Loucy (cell line): ENCODE measurements at regions not wholly inside any gene's neighbourhood (a gene's known extent, or its start where the extent isn't known, plus 50 kb on each side); places are given as distances from the start of the nearest gene placed in this dataset.

Source experiments
- H2AFZ ChIP-seq: fragments of 200-600 bp; sonication (generic); 2 replicates; pipeline ENCODE4 v1.6.0; 2016; ENCODE audit warnings: antibody characterized with exemption, mild to moderate bottlenecking, low read length, moderate library complexity
- H3F3A ChIP-seq: fragments of 200-600 bp; 2 replicates; pipeline ENCODE4 v1.6.0; 2016; ENCODE audit warnings: antibody characterized with exemption, low read depth, mild to moderate bottlenecking
- H3K27me3 ChIP-seq: fragments of 200-600 bp; sonication (generic); 2 replicates; pipeline ENCODE4 v1.6.1; 2014; ENCODE audit warnings: low read length, mild to moderate bottlenecking; ENCODE audit not compliant: insufficient read depth, poor library complexity, severe bottlenecking
- H3K36me3 ChIP-seq: fragments of 200-600 bp; sonication (generic); 2 replicates; pipeline ENCODE4 v1.6.1; 2016; ENCODE audit warnings: low read length; ENCODE audit not compliant: insufficient read depth
- H3K4me1 ChIP-seq: fragments of 200-600 bp; sonication (generic); 2 replicates; pipeline ENCODE4 v1.5.1; 2014; ENCODE audit warnings: low read length, mild to moderate bottlenecking; ENCODE audit not compliant: insufficient read depth, poor library complexity, severe bottlenecking
- H3K4me2 ChIP-seq: fragments of 200-600 bp; sonication (generic); 2 replicates; pipeline ENCODE4 v1.6.0; 2014; ENCODE audit warnings: antibody characterized with exemption, low read length, low read depth, mild to moderate bottlenecking; ENCODE audit not compliant: poor library complexity, severe bottlenecking
- H3K4me3 ChIP-seq: fragments of 200-600 bp; sonication (generic); 2 replicates; pipeline ENCODE4 v1.5.1; 2014; ENCODE audit warnings: low read length, mild to moderate bottlenecking, mixed read lengths; ENCODE audit not compliant: poor library complexity, severe bottlenecking
- H3K79me2 ChIP-seq: fragments of 200-600 bp; sonication (generic); 2 replicates; pipeline ENCODE4 v1.6.1; 2014; ENCODE audit warnings: low read length; ENCODE audit not compliant: insufficient read depth
- H3K9ac ChIP-seq: fragments of 200-600 bp; sonication (generic); 2 replicates; pipeline ENCODE4 v1.6.0; 2014; ENCODE audit warnings: mild to moderate bottlenecking, low read depth, low read length, moderate library complexity; ENCODE audit not compliant: poor library complexity, severe bottlenecking
- H3K9me2 ChIP-seq: fragments of 200-600 bp; sonication (generic); replicated peaks from 2 replicates; pipeline ENCODE4 v1.6.1; 2016; ENCODE audit warnings: low read depth, low read length, mixed read lengths
- H3K9me3 ChIP-seq: fragments of 200-600 bp; sonication (generic); 2 replicates; pipeline ENCODE4 v1.6.1; 2014; ENCODE audit warnings: mild to moderate bottlenecking, antibody characterized with exemption, low read length, low read depth; ENCODE audit not compliant: insufficient read depth
- H4K20me1 ChIP-seq: fragments of 200-600 bp; sonication (generic); 2 replicates; pipeline ENCODE4 v1.6.0; 2014; ENCODE audit warnings: antibody characterized with exemption, low read length, mild to moderate bottlenecking; ENCODE audit not compliant: insufficient read depth, poor library complexity, severe bottlenecking
- EZH2phosphoT487 ChIP-seq: fragments of 200-600 bp; IDR thresholded peaks from 2 replicates; pipeline ENCODE4 v1.6.1; 2018; ENCODE audit warnings: antibody characterized with exemption, mild to moderate bottlenecking, moderate library complexity, borderline replicate concordance
- TF ChIP-seq, protein P1 (sequence below): fragments of 200-600 bp; sonication (generic); conservative IDR thresholded peaks from 2 replicates; pipeline ENCODE4 v1.5.1; 2014; ENCODE audit warnings: mild to moderate bottlenecking, antibody characterized with exemption, low read length

DNA sequence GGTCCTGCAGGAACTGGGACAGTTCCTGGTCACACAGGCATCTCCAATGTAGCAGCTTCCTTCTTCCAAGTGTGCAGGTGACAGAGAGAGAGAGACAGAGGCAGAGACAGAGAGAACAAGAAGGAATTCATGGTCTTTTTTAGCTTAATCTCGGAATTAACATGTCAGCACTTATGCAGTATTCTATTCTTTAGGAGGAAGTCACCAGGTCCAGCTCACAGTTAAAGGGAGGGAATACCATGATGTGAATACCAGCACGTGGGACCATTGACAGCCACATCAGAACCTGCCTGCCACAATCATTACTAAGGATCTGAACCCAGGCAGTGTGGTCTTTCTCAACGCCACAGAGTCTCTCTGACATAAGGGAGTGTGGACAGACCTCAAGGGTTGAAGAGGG lies 341.6 kb downstream of the MN1 start:
- Histone ChIP-seq H3F3A (no peaks in the 10 kb centered on the region), H3K36me3 (no peaks in the 10 kb centered on the region), H3K4me3 (no peak overlapping the region), H3K9me2 (no peaks in the 10 kb centered on the region), H2AFZ (no peak overlapping the region), H3K9me3 (no peaks in the 10 kb centered on the region), H3K4me2 (no peak overlapping the region), H3K79me2 (no peaks in the 10 kb centered on the region), H3K27me3 (no peaks in the 10 kb centered on the region), H4K20me1 (no peaks in the 10 kb centered on the region), H3K4me1 (no peaks in the 10 kb centered on the region), H3K9ac (no peak overlapping the region)
- TF ChIP-seq EZH2phosphoT487: no peak
- TF ChIP-seq, protein P1, sequence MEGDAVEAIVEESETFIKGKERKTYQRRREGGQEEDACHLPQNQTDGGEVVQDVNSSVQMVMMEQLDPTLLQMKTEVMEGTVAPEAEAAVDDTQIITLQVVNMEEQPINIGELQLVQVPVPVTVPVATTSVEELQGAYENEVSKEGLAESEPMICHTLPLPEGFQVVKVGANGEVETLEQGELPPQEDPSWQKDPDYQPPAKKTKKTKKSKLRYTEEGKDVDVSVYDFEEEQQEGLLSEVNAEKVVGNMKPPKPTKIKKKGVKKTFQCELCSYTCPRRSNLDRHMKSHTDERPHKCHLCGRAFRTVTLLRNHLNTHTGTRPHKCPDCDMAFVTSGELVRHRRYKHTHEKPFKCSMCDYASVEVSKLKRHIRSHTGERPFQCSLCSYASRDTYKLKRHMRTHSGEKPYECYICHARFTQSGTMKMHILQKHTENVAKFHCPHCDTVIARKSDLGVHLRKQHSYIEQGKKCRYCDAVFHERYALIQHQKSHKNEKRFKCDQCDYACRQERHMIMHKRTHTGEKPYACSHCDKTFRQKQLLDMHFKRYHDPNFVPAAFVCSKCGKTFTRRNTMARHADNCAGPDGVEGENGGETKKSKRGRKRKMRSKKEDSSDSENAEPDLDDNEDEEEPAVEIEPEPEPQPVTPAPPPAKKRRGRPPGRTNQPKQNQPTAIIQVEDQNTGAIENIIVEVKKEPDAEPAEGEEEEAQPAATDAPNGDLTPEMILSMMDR: no peak

DNA sequence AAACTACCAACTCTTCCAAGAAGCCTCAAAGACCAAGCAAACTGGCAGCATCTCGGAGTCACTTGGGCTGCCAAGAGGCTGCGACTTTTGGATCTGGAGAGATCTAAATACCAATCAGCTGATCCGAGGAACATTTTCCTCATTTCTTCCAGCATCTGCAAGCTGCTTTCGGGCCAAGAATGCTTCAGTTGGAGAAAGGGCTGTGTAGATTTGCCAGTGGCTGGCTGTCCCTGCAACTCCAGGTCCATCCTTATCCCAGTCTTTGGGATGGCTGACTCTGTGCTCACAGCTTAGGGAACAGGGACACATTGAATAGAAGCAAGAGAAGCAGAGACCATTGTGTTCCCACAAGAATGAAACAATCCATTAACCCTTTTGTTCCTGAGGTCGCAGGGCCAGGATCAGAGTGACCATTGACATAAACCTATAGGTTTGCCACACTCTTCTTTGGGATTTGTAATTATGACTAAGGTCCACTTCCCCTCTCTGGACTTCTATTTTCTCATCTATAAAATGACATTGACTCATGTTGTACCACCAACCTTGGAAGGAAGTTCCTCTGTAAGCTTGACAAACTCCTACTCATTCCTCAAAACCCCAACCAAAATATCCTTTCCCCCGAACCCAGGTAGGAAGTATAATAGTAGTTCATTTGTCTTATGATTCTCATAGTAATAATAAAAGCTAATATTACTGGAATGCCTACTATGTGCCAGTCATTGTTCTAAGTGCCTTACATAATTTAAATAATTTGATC lies 340.8 kb downstream of the MN1 start:
- no peaks in the 10 kb centered on the region for H3K27me3 ChIP-seq
- H3K9me2 ChIP-seq: no peaks in the 10 kb centered on the region
- no peaks in the 10 kb centered on the region for H3K4me1 ChIP-seq
- no peak overlapping the region for H2AFZ ChIP-seq
- TF ChIP-seq EZH2phosphoT487: no peak
- TF ChIP-seq, protein P1: no peak
- H3F3A ChIP-seq: no peaks in the 10 kb centered on the region
- H4K20me1 ChIP-seq: no peaks in the 10 kb centered on the region
- no peaks in the 10 kb centered on the region for H3K79me2 ChIP-seq
- H3K4me2 ChIP-seq: no peak overlapping the region
- no peaks in the 10 kb centered on the region for H3K9me3 ChIP-seq
- no peak overlapping the region for H3K9ac ChIP-seq
- H3K36me3 ChIP-seq: no peaks in the 10 kb centered on the region
- H3K4me3 ChIP-seq: no peak overlapping the region

DNA sequence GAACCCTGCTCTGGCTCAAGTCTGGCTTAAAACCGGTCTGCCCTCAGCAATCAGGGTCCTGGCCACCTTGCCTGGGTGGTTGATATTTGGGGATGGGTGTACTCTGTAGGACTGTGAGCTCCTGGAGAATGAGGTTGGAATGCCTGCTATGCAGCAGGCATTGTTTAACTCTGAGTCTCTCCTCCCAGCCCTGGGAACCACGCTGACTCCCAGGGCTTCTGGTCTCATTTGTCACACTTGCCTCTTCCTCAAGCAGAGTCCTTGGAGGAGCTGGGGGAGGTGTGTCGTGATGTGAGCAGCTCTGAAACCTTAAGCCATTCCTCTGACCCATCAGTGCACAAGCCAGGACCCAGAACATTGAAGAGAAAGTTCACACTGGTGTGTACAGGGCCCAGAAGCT lies 340.1 kb downstream of the MN1 start:
- TF ChIP-seq, protein P1: no peak
- TF ChIP-seq EZH2phosphoT487: no peak
- Histone ChIP-seq H3K79me2 (no peaks in the 10 kb centered on the region), H4K20me1 (no peaks in the 10 kb centered on the region), H3K9me2 (no peaks in the 10 kb centered on the region), H3K4me3 (no peak overlapping the region), H3K27me3 (no peaks in the 10 kb centered on the region), H3K36me3 (no peaks in the 10 kb centered on the region), H3F3A (no peaks in the 10 kb centered on the region), H2AFZ (no peak overlapping the region), H3K4me1 (no peaks in the 10 kb centered on the region), H3K9ac (no peak overlapping the region), H3K4me2 (no peak overlapping the region), H3K9me3 (no peaks in the 10 kb centered on the region)
